ENCODE measurements at regions not wholly inside any gene's neighbourhood (a gene's known extent, or its start where the extent isn't known, plus 50 kb on each side); places are given as distances from the start of the nearest gene placed in this dataset.

GRCh38 chr10:4527281-4527970 lies 298.6 kb upstream of the AKR1E2 start:
- Histone ChIP-seq H3K27ac (no peak overlapping the region), H3K36me3 (no peaks in the 10 kb centered on the region), H3K4me3 (no peak overlapping the region), H3K27me3 (no peaks in the 10 kb centered on the region), H3K4me1 (peaks cover 0 to 6% of the 10 kb centered on the region in 2 donors), H3K9me3 (no peaks in the 10 kb centered on the region)
- no peak for TF ChIP-seq CTCF (IDR thresholded peaks at IDR 0.05)
- DNase-seq (ENCODE audit: low spot score): no peak

- H3K9me3 ChIP-seq: no peaks in the 10 kb centered on the region
- H3K27me3 ChIP-seq: no peaks in the 10 kb centered on the region
- no peaks in the 10 kb centered on the region for H3K36me3 ChIP-seq
- H3K4me1 ChIP-seq: peaks cover 0 to 6% of the 10 kb centered on the region in 2 donors
- DNase-seq (ENCODE audit: low spot score): no peak
- H3K27ac ChIP-seq: no peak overlapping the region
- no peak overlapping the region for H3K4me3 ChIP-seq
- TF ChIP-seq CTCF (IDR thresholded peaks at IDR 0.05): no peak
Observed at GRCh38 chr10:4526311-4526731, 299.7 kb upstream of the AKR1E2 start.

DNA sequence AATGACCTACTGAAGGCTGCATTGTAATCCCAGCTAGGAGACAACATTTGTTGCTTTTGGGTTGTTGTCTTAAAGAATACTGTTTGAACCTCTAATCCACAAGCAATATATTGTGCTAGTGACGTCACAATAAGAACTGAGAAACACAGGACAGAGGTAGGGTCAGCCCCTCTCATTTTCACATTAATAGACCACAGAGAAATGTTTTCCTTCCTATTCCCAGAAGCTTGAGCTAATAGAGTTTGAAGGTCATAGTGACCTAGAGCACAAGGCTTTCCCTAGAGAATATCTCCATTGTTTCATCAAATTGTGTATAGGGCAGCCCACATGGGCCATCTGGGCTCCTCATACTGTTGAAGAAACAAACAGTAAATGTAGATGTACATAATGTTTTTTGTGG lies 300.9 kb upstream of the AKR1E2 start:
- Histone ChIP-seq H3K9me3 (no peaks in the 10 kb centered on the region), H3K36me3 (no peaks in the 10 kb centered on the region), H3K4me1 (peaks cover 0 to 11% of the 10 kb centered on the region in 2 donors), H3K27me3 (no peaks in the 10 kb centered on the region), H3K27ac (no peak overlapping the region), H3K4me3 (no peak overlapping the region)
- DNase-seq (ENCODE audit: low spot score): no peak
- no peak for TF ChIP-seq CTCF (IDR thresholded peaks at IDR 0.05)

DNA sequence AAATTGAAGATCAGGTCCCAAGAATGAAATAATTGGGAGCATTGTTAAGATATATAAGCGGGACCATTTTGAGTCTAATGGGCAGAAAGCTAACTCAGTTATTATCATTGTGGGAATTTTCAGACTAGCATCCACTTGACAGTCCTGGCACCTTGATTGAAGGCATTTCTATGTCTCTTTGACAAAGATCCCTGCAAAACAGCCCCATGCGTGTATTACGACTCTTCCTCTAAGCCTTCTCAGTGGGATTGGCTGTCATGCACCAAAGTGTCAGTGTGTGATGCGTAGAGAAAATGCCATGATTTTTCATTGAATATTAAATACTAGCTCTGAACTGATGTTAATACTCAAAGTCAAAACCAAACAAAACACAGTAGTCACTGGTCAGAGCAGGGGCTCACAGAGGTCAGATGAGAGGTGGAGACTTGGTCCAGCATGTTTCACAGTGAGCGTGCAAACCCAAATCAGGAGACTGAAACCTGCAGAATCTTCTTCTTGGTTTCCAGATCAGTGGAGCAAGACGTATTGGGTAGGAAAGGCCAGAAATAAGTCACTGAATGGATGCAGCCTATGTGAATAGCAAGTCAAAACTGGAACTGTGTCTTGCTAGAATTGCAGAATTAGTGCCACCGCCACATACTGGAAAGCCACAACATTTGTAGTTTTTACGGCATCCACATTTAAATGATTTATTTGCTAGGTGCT lies 303.6 kb upstream of the AKR1E2 start:
- no peaks in the 10 kb centered on the region for H3K27me3 ChIP-seq
- H3K4me3 ChIP-seq: no peak overlapping the region
- H3K27ac ChIP-seq: no peak overlapping the region
- H3K4me1 ChIP-seq: peaks cover 0 to 10% of the 10 kb centered on the region in 2 donors
- no peak for TF ChIP-seq CTCF (IDR thresholded peaks at IDR 0.05)
- no peaks in the 10 kb centered on the region for H3K36me3 ChIP-seq
- H3K9me3 ChIP-seq: no peaks in the 10 kb centered on the region
- no peak for DNase-seq (ENCODE audit: low spot score)

- no peaks in the 10 kb centered on the region for H3K9me3 ChIP-seq
- H3K4me3 ChIP-seq: no peak overlapping the region
- TF ChIP-seq CTCF (IDR thresholded peaks at IDR 0.05): no peak
- no peaks in the 10 kb centered on the region for H3K36me3 ChIP-seq
- H3K27ac ChIP-seq: peak overlapping the region in 1 of 2 donors; percentile 8
- no peaks in the 10 kb centered on the region for H3K27me3 ChIP-seq
- peaks cover 0 to 18% of the 10 kb centered on the region in 2 donors for H3K4me1 ChIP-seq
- no peak for DNase-seq (ENCODE audit: low spot score)
Observed at GRCh38 chr10:4519658-4520402, 306.2 kb upstream of the AKR1E2 start.

All from right atrium auricular region (tissue), 2 donors.